8988T (cell line): ENCODE measurements at regions not wholly inside any gene's neighbourhood (a gene's known extent, or its start where the extent isn't known, plus 50 kb on each side); places are given as distances from the start of the nearest gene placed in this dataset.
"Not testable (repeated sequence)": the region's sequence is repeated elsewhere in the genome, so short reads cannot be mapped to it uniquely, and the experiment has no call there.

Source experiments
- DNase-seq: peaks from one replicate; pipeline ENCODE4 v3.0.0; 2011

DNA sequence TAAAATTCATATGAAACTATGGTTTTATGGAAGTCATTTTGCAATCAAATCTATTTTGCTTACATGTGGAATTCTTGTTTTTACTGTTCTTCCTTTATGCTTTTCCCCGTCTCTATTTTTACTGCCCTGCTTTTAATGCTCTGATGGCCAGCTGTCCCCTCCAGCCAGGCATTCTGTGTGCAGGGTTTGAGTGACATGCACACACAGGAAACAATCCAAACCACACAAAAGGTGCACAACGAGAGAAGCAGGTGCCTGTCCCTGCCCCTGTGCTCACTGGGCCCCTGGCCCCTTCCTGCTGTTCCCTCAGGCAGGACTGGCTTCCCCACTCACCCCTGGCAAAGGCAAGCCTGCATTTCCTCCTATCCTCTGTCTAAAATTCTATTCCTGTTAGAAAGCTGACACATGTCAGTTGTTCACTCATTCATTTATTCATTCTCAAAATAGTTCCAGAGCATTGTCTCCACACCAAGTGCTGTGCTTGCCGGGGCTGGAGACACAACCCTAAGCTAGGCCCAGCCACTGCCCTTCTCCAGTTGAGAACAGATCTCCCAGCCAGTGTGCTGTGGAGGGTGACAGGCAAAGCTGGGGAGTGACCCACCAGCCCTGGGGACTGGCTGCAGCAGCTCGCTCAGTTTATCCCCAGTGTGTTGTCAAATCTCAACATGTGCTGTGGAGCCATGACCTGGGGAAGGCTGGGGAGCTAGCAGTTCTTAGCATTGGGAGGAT is 346.3 kb downstream of the FBXW7 start:
- DNase-seq, result no peak

DNA sequence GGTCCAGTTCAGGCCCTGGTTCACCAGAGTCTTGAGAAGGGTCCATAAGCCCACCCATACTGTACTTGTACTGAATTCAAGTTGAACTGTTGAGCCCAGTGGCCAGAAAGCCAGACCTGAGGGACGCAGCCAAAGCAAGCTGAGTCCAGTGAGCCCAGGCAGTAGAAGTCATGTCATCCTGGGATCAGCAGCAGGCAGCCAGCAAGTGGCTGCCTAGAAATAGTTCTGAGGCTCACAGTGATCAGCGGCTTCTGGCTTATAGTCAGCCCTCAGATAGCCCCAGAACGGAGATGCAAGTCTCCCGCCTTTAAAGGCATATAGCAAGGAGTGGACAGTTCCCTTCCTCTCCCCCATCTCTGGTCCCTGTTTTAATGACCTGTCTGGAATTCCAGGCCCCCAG is 347.1 kb downstream of the FBXW7 start:
- no peak for DNase-seq

DNA sequence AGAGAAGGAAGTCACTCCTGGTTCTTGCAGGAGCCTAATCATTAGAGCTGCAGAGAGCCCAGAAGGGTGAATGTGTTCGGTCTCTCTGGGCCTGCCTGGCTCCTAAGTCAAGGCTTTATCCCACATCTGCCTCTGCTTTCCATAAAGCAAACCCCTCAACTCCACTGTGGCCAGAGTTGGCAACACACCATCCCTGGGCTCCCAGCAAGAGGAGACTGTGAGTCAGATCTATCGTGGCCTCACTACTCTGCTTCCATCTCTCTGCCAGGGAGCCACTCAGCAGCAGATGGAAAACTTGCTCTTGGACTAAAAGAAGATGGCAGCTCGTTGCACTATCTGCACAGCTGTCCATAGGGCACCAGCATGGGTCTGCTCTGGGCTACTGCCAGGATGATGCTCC is 348.2 kb downstream of the FBXW7 start:
- no peak for DNase-seq

DNA sequence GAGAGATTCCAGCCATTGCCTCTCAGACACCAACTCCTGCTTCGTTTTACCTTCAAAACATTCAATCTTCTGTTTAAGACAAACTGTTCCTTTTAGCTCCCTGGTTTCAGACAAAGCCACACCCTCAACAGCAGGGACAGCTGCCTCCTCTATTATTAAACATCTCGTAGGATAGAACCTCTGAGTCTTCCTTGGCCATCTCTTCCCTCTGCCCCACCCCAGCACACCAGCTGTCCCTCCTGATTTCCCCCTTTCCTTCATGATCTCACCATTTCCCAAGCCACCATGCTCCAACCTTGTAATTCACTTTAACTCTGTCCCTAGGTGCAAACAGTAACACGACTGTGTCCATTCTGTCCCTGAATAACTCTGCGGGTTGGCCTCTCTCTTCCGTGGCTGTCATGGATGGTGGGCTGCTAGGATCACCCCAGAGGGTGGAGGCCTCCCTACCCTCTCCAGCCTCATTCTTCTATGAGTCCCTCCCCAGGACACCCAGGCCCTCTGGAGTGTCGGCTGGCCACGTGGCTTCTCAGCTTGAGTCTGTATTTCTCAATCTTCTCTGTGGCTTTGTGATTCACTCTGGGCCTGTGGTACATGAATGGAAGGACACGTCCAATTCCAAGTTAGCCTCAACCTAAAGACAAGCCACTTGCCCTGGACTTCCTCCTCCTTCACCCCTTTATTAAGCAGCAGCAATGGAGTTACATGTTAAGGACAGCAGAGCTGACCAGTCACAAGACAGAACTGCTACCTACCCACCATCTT is 349.9 kb downstream of the FBXW7 start:
- DNase-seq, result no peak

DNA sequence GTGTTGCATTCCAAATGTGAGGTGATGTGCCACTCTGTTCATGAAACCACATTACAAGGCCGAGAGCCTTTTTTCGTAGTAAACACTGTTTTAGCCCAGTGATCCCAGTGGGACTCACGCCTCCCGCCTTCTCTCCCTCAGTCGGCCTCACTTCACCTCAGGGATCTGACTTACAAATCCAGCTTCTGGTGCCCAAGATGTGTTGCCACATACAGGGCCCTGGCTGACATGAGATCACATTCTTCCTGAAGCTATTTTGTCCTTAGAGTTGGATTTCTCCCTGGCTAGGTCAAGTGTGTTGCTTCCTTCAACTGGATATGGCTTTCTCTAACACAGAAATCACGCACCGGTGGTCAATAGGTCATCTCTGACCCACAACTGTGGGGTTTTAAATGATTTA is 354.7 kb downstream of the FBXW7 start:
- no peak for DNase-seq

DNA sequence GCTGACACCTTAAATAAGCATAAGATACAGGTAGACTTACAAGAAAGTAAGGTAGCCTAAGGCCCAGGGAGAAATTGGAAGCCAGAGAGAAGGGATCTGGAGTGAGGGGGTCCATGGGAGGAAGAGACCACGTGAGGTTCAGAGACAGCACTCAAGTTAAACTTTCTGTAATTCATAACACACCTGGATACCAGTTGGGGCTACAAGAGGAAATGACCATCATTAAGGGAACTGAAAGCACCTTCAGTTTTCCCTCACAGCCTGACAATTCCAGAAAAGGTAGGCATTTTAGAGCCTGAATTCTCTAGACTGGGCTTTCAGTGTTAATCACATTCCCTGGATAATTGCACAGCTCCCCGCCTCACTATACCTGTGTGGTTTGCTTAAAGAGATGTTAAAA is 355.5 kb downstream of the FBXW7 start:
- no peak for DNase-seq

DNA sequence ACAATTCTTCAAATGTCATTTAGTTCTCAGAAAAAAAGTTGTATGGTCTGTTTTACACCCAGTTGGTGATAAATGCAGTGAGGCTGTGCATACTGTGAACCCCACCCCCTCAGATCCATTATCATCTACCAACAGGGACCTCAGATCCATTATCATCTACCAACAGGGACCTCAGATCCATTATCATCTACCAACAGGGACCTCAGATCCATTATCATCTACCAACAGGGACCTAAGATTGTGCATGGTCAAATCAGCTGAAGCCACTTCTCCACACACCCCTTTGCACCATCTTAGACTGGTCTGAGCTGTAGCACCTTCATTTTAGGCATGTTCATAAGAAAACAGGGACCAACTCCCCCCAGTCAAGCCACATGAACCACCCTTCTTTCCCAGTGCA is 358.4 kb downstream of the FBXW7 start:
- DNase-seq, result not testable (repeated sequence)

DNA sequence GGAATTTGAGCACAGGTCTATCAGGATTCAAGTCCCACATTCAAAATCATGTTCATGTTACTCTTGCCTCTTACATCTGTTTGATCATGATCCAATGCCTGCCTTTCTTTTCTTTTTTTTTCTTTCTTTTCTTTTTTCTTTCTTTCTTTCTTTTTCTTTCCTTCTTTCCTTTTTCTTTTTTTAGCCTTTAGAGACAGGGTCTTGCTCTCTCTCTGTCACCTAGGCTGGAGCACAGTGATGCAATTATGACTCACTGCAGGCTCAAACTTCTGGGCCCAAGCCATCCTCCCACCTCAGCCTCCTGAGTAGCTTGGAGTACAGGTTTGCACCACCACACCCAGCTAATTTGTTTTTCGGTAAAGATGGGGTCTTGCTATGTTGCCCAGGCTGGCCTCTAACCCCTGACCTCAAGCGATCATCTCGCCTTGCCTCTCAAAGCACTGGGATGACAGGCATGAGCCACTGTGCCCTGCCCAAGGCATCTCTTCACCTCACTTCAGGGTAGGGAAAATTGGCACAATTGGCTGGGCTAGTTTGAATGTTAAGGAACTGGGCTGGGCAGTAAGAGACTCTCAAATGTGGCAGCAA is 359.2 kb downstream of the FBXW7 start:
- no peak for DNase-seq

DNA sequence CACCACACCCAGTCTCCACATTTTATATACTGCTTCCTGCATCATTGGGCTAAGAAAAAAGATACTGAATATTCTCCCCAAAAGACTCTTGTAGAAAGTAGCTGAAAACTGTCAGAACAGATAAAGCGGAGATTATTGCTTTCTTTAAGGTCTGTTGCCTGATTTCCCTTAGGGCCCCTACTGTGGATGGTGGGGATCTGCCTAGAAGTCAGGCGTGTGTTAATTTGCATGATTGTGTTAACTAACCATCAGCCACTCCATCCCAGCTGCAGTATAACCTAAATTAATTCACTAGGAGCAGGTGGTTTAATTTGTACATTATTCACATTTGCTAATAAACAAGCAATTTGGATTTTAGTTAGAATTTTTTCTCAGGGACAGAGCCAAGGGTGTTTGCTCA is 360.3 kb downstream of the FBXW7 start:
- DNase-seq, result no peak

DNA sequence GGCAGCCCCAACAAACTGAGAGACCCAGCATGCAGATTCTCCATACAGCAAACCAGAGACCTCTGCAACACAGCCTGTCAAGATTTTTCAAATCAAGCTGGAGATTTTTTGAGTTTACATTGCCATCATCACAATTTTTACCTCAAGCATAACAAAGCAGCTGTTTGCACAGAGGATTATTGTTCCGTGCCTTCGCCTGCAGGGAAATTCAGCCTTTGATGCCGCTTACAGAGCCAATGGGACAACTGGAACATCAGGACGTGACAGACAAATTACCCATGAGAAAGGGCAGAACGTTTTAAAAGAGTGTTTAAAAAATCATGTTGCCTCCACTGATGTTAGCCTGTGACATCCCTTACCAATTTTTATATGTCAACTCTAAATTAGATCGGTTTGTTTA is 363.7 kb downstream of the FBXW7 start:
- no peak for DNase-seq

DNA sequence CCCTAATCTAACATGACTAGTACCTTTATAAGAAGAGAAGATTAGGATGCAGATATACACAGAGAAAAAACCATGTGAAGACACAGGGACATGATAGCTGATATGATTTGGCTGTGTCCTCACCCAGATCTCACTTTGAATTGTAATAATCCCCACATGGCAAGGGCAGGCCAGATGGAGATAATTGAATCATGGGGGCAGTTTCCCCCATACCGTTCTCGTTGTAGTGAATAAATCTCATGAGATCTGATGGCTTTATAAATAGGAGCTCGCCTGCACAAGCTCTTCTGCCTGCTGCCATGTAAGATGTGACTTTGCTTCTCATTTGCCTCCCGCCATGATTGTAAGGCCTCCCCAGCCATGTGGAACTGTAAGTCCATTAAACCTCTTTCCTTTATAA is 364.3 kb downstream of the FBXW7 start:
- DNase-seq, result no peak

DNA sequence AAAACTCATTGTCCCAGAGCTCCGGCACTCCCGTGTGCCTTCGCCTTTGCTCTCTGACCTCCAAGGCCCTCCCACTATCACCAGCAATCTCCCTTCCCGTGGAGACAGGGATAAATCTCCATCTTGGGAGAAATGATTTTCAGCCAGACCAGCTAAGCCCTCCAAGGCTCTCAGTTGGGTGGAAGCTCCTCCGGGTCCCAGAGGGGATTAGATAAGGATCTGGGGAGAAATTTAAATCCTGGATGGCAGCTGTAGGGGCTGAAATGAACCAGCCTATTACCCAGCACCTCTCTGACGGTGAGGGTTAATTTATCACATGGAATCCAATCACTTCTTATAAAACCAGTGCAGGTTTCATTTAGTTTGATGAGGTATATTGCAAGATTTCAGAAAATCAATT is 366.2 kb downstream of the FBXW7 start:
- no peak for DNase-seq

DNA sequence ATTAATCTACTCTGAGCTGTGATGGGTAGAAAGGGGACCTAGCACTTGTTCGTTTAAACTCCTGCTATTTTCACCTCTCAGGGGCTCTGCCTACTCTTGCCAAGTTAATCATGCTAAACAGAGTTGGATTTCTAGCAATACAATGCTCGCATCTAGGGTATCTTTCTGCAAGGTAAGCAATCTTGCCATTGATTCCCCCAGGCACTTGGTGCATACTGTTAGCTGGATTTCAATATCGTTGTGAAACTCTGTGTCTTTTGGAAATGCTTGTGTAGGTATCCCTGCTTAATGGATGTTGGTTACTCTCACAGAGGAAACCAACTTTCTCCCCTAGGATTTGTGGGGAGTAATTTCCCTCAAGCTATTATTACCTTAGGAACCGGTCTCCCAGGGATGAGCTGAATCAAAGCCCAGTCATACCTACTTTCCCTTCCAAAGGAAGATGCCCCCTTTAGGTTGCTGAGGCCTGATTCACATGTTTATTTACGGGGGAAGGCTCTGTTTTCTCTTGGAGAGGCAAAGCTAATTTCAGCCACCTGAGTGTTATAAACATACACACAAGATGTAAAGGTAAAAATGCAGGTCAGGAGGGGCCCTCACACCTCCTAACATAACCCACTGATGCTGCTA is 366.8 kb downstream of the FBXW7 start:
- DNase-seq, result no peak

DNA sequence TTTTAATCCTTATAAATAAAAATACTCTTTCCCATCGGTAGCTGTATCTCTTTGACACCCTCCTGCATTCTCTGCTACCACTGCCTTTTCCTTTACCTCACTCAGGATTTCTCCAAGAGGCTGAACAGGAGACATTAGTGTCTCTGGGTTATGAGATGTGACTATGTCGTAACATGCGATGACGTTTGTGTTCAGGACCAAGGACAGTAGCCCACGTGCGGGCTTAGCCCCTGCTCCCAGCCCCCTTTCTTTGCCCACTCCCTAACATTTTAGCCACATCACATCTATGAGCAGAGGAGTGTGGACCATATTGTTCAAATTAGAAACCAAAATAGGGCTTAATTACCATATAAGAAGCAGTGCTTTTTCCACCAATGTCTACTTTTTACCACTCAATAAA is 369.3 kb downstream of the FBXW7 start:
- no peak for DNase-seq

DNA sequence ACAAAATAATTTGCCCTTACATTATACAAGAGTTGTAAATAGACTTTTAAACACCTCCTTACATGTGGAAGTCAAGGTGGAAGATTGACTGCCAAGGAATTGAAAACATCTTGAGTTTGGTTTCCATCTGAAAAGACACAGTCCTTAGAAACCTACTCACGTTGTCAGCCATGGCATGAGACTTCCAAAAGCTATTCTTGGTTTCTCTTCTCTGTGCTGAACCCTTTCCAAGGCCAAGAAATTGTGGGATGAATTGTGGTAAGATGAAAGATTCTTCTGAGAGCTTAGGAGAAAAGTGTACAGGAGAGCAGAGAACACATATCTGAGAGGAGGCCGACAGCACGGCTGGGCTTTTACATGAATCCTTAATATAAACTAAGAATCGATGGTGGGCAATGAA is 370.0 kb downstream of the FBXW7 start:
- no peak for DNase-seq

DNA sequence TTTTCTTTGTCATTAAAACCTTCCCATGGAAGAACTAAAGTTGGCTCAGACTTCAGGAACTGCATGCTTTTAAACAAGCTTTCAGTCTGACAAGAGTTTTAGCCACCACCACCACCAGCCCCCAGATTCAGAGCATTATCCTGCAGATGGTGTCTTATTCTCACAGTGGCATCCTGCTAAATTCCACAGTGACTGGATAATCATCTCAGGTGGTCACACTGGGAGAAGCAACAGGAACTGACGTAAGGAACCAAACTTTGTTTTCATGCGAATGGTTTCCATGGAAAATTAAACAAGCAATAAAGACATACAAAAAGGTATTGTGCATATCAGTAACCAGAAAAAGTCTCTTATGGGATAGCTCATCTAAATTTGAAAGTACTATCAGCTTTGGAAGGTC is 370.7 kb downstream of the FBXW7 start:
- DNase-seq, result no peak

DNA sequence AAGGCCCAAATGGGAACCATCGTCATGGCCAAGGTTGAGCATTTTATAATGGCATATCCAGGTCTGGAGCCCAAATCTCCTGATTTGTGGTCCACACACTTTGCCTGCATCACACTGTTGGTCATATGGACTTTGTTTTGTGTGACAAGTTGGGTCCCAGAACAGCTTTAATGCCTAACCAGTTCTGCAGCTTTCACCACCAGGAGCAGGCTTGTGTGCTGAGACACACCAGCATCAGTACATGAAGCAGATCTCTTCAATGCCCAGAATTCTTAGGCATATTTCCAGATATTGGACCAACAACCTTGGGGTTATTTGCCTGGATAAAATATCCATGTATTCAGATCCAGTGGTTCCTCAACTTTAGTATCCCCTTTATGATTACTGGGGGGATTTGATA is 371.3 kb downstream of the FBXW7 start:
- no peak for DNase-seq

DNA sequence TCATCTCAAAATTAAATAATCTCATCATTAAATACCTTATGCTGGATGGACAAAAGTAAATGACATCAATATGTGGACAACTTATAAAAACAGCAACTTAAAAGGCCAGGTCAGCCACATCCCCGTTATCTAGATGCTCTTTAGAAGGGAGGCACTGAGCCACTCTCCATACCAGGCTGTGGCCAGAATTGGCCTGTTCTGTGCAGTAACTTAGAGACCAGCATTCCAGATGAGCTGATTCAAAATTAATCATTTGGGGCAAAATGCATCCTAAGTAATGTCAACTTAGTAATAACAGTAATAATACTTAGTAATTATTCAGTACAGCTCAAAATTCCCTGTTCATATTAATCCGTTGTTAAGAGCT is 373.6 kb downstream of the FBXW7 start:
- DNase-seq, result no peak

DNA sequence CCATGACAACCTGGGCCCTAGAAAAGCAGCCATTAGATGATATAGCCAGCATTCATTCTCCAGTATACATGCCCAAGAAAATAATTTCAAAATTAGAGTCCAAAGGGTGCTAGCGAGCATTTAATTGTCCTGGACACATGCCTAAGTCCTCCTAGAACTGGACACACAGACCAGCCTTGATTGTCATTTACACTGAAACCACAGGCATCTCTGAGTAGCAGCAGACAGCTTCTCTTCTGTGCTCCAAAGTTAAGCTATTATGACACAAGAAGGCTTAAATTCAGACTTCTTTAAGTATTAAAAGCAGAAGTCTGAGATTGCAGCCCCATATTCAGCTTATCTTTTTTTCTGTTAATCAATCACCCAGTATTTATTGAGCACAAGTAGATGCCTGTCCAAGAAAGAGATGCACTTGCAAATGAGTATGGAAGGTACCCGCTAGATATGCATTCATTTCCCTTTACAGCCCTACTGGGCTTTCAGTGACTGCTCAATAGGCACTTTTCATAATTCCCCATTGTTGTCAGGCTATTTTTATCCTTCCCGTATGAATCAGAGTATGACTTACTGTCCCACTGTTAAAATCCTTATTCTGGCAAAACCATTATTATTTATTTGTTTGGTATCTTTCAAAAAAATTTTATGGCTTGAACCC is 374.1 kb downstream of the FBXW7 start:
- DNase-seq, result no peak

DNA sequence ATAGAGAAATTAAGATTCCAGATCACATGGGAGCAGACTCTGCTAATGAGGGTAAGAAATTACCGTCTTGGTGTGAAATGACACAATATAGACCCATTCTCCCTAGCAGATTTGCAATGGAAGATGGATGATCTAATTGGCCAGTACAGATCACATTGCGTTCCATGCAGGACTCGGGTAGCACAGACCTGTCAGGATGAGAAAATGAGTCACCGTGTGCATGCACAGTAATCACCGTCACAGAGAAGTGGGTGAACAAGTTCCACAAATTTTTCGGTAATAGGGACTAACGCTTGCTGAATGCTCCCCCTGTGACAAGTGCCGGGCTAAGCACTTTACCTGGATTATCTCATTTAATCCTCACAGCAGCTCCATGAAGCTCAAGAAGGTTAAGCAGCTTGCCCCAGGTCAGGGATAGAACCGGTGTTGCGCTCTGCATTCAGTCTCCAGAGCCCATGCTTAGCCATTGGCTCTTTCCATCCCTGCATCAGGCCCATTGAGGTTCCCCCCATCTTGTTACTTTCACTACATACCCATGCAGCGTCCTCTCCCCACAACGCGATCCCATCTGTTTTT is 375.6 kb downstream of the FBXW7 start:
- no peak for DNase-seq

DNA sequence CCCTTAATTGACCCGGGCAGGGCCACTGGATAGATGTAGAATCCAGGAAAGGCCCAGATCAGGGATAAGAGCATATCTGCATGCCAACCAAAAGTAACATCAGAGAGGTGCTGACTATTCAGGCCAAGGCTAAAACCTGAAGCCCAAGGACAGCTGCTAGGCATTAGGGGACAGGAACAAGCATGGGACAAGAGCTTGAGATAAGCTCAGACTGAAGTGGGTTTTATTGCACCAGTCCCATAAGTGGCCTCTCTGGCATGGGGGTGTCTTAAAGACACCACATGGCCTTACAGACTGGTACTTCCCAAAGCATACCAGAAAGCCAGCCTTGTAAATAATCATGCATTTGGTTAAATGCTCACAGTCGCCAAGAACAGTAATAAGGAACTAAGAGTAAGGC is 376.1 kb downstream of the FBXW7 start:
- DNase-seq, result no peak

DNA sequence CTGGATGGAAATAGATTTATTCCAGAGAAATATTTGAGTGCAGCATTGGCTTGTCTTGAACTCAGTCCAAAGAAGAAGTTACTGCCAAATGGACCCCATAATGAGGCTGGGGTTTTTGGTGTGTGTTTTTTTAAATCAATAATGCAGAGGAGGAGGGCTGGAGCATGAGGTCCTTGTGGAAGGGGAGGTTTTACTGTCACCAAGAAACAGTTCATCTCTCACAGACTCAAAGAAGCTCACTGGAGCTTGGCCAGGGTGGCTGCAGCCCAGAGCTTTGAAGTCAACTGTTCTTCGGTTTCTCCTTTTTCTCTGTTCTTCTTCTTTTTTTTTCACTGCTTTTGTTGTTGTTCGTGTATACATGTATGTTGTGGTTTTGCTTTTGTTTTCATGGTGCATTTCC is 377.7 kb downstream of the FBXW7 start:
- DNase-seq, result no peak

DNA sequence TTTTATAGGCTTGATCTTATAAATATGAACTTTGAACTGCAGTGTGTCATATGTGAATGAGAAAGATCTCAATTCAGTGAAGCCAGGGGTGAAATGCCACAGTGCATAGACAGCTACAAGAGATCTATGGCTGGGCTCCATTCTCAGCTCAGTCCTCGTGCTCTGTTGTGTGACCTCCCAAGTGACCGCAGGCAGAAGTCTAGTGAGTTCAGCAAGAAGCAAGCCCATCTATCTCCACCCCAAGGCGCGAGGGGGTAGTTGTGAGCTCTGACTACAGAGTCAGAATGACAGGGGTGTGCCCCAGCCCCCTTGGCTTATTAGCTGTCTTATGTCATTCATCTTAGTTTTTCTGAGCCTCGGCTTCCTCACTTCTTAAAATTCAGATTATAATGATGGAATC is 378.3 kb downstream of the FBXW7 start:
- DNase-seq, result no peak
